OCI-LY1 (cell line): ENCODE measurements at regions not wholly inside any gene's neighbourhood (a gene's known extent, or its start where the extent isn't known, plus 50 kb on each side); places are given as distances from the start of the nearest gene placed in this dataset.

Experiments
- CTCF ChIP-seq: fragments of 200-600 bp; sonication (generic), shearing (Covaris generic); IDR thresholded peaks from 2 replicates; pipeline ENCODE4 v1.5.1; 2017; ENCODE audit warnings: mild to moderate bottlenecking, antibody characterized with exemption, low read length, moderate library complexity, mixed read lengths
- EZH2 ChIP-seq: fragments of 200-600 bp; sonication (generic), shearing (Covaris generic); IDR thresholded peaks from 2 replicates; pipeline ENCODE4 v1.8.0; 2017; ENCODE audit warnings: borderline replicate concordance, mixed run types, mild to moderate bottlenecking, antibody characterized with exemption, low read length, moderate library complexity, mixed read lengths

GRCh38 chr2:208565690-208566416 is 159.3 kb downstream of the PTH2R start:
- TF ChIP-seq CTCF = no peak
- TF ChIP-seq EZH2 = no peak
